OCI-LY1 (cell line): ENCODE measurements at regions not wholly inside any gene's neighbourhood (a gene's known extent, or its start where the extent isn't known, plus 50 kb on each side); places are given as distances from the start of the nearest gene placed in this dataset.

Source experiments
- CTCF ChIP-seq: fragments of 200-600 bp; sonication (generic), shearing (Covaris generic); IDR thresholded peaks from 2 replicates; pipeline ENCODE4 v1.5.1; 2017; ENCODE audit warnings: mild to moderate bottlenecking, antibody characterized with exemption, low read length, moderate library complexity, mixed read lengths
- EZH2 ChIP-seq: fragments of 200-600 bp; sonication (generic), shearing (Covaris generic); IDR thresholded peaks from 2 replicates; pipeline ENCODE4 v1.8.0; 2017; ENCODE audit warnings: borderline replicate concordance, mixed run types, mild to moderate bottlenecking, antibody characterized with exemption, low read length, moderate library complexity, mixed read lengths

GRCh38 chr3:30073622-30074021 lies 532.8 kb upstream of the TGFBR2 start:
- TF ChIP-seq CTCF (no peak), EZH2 (no peak)
